Glutamatergic neuron (in vitro differentiated cells): ENCODE measurements at regions not wholly inside any gene's neighbourhood (a gene's known extent, or its start where the extent isn't known, plus 50 kb on each side); places are given as distances from the start of the nearest gene placed in this dataset.

Source experiments
- DNase-seq: peaks from one replicate; pipeline ENCODE4 v3.0.0; 2022
- H3K27ac Mint-ChIP-seq: one replicate; pipeline ENCODE4 v1.8.0; 2020; ENCODE audit warnings: mild to moderate bottlenecking, mixed read lengths, inconsistent platforms; ENCODE audit not compliant: unreplicated experiment
- H3K27me3 Mint-ChIP-seq: one replicate; pipeline ENCODE4 v1.8.0; 2020; ENCODE audit warnings: mild to moderate bottlenecking, moderate library complexity, mixed read lengths, inconsistent platforms; ENCODE audit not compliant: unreplicated experiment
- H3K36me3 Mint-ChIP-seq: one replicate; pipeline ENCODE4 v1.8.0; 2020; ENCODE audit warnings: mild to moderate bottlenecking, mixed read lengths, inconsistent platforms; ENCODE audit not compliant: unreplicated experiment
- H3K4me1 Mint-ChIP-seq: one replicate; pipeline ENCODE4 v1.8.0; 2020; ENCODE audit warnings: mild to moderate bottlenecking, low read depth, mixed read lengths, inconsistent platforms; ENCODE audit not compliant: unreplicated experiment
- H3K4me3 Mint-ChIP-seq: one replicate; pipeline ENCODE4 v1.8.0; 2020; ENCODE audit warnings: mild to moderate bottlenecking, mixed read lengths, inconsistent platforms; ENCODE audit not compliant: unreplicated experiment
- H3K9me3 Mint-ChIP-seq: one replicate; pipeline ENCODE4 v1.8.0; 2020; ENCODE audit warnings: mild to moderate bottlenecking, moderate library complexity, mixed read lengths, inconsistent platforms; ENCODE audit not compliant: unreplicated experiment
- TF ChIP-seq, protein P1 (sequence below): fragments of 200-600 bp; sonication (generic); IDR thresholded peaks from one replicate; pipeline ENCODE4 v1.5.0; 2021; ENCODE audit not compliant: partially characterized antibody, unreplicated experiment

DNA sequence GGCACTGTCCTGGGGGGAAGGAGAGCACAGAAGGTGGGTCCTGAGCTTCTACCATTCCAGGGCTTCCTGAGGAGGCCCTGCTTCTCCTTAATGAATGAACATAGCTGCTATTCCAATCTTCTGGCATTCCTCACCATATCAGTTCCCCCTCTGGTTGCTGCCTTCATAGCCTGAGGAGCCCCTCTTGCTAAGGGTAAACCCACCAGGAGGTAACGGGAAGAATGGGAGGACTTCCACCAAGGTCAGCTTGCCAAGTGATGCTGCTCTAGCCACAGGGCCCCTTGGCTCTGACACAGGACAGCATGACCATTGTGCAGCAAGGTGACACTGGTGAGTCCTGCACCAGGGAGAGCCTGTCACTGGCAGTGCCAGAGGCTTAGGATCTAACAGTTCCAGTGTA, 1022.5 kb downstream of the TBC1D22A start:
- peaks cover 11% of the 10 kb centered on the region for H3K36me3 Mint-ChIP-seq
- H3K4me3 Mint-ChIP-seq, result no peak overlapping the region
- no peak overlapping the region for H3K27ac Mint-ChIP-seq
- no peak for DNase-seq
- H3K27me3 Mint-ChIP-seq, result peaks cover 6% of the 10 kb centered on the region
- TF ChIP-seq, protein P1, sequence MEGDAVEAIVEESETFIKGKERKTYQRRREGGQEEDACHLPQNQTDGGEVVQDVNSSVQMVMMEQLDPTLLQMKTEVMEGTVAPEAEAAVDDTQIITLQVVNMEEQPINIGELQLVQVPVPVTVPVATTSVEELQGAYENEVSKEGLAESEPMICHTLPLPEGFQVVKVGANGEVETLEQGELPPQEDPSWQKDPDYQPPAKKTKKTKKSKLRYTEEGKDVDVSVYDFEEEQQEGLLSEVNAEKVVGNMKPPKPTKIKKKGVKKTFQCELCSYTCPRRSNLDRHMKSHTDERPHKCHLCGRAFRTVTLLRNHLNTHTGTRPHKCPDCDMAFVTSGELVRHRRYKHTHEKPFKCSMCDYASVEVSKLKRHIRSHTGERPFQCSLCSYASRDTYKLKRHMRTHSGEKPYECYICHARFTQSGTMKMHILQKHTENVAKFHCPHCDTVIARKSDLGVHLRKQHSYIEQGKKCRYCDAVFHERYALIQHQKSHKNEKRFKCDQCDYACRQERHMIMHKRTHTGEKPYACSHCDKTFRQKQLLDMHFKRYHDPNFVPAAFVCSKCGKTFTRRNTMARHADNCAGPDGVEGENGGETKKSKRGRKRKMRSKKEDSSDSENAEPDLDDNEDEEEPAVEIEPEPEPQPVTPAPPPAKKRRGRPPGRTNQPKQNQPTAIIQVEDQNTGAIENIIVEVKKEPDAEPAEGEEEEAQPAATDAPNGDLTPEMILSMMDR, result no peak
- H3K4me1 Mint-ChIP-seq, result no peaks in the 10 kb centered on the region
- H3K9me3 Mint-ChIP-seq, result peaks cover 36% of the 10 kb centered on the region

DNA sequence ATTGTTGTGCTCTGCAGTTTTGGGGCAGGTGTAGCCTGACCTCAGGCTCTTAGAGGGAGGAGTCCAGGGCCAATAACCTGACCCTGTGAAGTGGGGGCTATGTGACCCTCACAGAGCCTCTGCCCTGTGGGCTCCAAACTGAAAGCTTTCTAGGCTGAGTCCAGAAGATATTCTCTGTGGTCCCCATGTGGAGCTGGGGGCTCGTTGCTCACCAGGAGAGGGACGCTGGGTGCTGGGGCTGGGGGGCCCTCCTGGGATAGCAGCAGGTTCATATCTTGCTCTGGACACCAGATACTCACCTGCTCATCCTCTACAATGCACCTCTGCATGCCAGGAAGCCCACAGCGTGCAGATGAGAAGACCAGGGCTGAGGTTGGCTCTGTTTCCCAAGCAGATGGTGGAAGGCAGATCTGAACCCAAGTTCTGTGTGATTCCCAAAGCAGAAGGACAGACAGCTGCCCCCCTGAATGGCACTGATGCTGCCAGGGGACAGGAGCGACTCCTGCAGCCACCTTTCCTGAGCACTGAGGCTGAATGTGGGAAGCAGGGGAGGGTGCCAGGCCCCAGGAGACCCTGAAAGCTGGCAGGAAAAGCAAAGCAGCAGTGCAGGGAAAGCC, 1022.0 kb downstream of the TBC1D22A start:
- no peak for DNase-seq
- Mint-ChIP-seq H3K4me3 (no peak overlapping the region), H3K9me3 (peaks cover 40% of the 10 kb centered on the region), H3K36me3 (peaks cover 11% of the 10 kb centered on the region), H3K27me3 (peaks cover 6% of the 10 kb centered on the region), H3K4me1 (no peaks in the 10 kb centered on the region), H3K27ac (no peak overlapping the region)
- TF ChIP-seq, protein P1, result no peak

DNA sequence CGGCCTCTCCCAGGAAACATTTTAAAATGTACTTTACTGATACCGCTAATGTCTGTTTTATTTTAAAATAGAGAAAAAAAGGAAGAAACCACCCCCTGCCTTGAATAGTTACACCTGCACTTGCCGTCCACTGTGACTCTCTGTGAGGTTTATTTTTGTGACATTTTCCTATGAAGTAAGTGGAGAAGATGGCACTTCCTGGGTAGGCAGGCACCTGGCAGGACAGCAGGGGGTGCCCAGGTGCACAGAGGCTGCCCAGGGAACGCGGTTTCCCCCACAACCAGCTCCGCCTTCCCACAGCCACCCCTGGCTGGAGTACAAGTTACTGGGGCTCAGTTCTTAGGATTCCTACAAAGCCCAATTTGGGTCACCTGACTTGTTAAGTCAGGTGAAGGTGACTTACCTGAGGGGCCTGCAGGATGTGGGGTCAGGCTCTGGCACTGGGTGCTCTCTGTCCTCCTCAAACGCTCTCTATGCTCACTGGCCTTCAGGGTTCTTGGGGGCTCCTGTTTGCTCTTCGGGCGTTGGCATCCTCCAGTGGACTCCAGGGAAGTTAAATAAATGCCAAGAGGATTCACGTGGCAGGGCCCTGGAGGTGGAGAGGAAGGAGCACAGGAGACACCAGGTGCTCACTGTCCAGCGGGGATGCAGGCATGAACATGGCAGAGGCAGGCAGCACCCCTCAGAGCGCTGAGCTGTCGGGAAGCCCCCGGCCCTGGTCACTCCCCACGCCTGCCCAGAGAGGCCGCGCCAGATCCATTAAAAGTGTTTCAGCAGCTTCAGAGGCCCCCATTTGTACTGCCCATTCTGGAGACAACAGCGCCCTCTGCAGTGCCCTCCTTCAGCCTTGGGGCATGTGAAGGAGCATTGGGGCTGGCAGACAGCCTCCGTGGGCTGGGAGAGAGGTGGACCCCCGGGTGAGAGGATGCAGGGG, 1021.2 kb downstream of the TBC1D22A start:
- no peak for DNase-seq

GRCh38 chr22:47782328-47783075, 1020.1 kb downstream of the TBC1D22A start:
- Mint-ChIP-seq H3K27me3 (peaks cover 10% of the 10 kb centered on the region), H3K4me3 (no peak overlapping the region), H3K4me1 (no peaks in the 10 kb centered on the region), H3K9me3 (peaks cover 38% of the 10 kb centered on the region), H3K27ac (no peak overlapping the region), H3K36me3 (peaks cover 16% of the 10 kb centered on the region)
- DNase-seq, result no peak
- TF ChIP-seq, protein P1, result no peak

More for the DNA sequence above, 1021.2 kb downstream of the TBC1D22A start:
- no peak overlapping the region for H3K27ac Mint-ChIP-seq
- no peak overlapping the region for H3K4me3 Mint-ChIP-seq
- peaks cover 41% of the 10 kb centered on the region for H3K9me3 Mint-ChIP-seq
- peaks cover 16% of the 10 kb centered on the region for H3K36me3 Mint-ChIP-seq
- no peaks in the 10 kb centered on the region for H3K4me1 Mint-ChIP-seq
- H3K27me3 Mint-ChIP-seq, result peaks cover 10% of the 10 kb centered on the region
- TF ChIP-seq, protein P1, result no peak
